ENCODE measurements at regions not wholly inside any gene's neighbourhood (a gene's known extent, or its start where the extent isn't known, plus 50 kb on each side); places are given as distances from the start of the nearest gene placed in this dataset.

DNA sequence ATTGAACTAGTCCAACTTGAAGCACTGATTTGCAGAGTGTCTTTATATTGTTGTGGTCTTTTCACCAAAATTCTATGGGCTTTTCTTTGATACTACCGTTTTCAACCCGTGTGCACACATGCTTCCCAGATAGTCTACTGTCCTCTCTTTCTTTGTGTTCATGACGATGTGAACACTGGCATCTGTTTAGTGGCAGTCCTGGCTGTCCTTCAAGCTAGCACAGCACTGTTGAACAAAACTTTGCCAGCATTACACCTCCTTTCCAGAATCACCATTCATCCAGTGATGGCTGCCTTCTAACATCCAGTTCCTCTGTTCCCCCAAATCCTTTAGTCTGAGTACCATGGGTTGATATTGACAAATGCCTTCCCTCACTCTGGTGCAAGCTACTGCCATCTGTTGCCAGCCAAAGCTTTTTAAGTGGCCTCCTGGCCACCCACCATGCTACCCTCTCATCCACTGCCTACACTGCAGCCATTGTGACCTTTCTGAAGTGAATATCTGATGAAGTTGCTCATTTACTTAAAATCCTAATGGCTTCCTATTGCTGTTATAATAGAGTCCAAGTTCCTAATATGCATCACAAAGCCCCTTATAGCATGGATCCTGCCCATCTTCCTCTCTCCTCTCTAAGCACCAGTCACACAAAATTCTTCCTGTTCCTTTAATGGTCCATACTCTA lies 94.3 kb downstream of the NIBAN1 start:
- no peak for TF ChIP-seq CTCF (conservative IDR thresholded peaks at IDR 0.05)
- no peak for TF ChIP-seq EZH2 (IDR thresholded peaks at IDR 0.05; ENCODE audit: low read depth)

Data from PC-9 (cell line).